Neural cell (in vitro differentiated cells): ENCODE measurements at regions not wholly inside any gene's neighbourhood (a gene's known extent, or its start where the extent isn't known, plus 50 kb on each side); places are given as distances from the start of the nearest gene placed in this dataset.

Source experiments
- EZH2 ChIP-seq: fragments of 200-600, 300-800 bp; shearing (Covaris generic), sonication (generic); IDR thresholded peaks from 2 replicates; pipeline ENCODE4 v1.6.1; 2014; ENCODE audit warnings: antibody characterized with exemption, low read length, borderline replicate concordance, mild to moderate bottlenecking; ENCODE audit not compliant: insufficient read depth, poor library complexity, severe bottlenecking
- TF ChIP-seq, protein P1 (sequence below): fragments of 450-650 bp; IDR thresholded peaks from 2 replicates; pipeline ENCODE4 v1.5.1; 2014; ENCODE audit warnings: antibody characterized with exemption, mild to moderate bottlenecking, moderate library complexity; ENCODE audit not compliant: poor library complexity, severe bottlenecking

DNA sequence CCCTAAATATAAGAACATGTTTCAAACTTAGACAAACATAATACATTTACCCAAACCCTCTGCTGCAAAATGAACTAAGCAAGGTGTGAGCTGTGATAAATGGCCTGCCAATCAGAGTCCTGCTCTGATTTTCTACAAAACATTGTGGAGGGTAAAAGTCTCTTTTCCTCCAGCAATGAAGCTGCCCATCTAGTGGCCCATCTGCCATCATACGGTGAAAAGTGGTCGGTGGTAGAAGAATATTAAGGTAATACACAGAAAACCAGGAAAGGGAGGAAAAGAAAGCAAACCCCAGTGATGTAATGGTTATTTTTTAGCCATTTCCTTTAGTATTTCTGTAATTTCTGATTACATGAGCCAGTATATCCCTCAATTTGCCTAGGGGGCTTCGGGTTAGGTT lies 838.1 kb downstream of the TBL1XR1 start:
- TF ChIP-seq, protein P1, sequence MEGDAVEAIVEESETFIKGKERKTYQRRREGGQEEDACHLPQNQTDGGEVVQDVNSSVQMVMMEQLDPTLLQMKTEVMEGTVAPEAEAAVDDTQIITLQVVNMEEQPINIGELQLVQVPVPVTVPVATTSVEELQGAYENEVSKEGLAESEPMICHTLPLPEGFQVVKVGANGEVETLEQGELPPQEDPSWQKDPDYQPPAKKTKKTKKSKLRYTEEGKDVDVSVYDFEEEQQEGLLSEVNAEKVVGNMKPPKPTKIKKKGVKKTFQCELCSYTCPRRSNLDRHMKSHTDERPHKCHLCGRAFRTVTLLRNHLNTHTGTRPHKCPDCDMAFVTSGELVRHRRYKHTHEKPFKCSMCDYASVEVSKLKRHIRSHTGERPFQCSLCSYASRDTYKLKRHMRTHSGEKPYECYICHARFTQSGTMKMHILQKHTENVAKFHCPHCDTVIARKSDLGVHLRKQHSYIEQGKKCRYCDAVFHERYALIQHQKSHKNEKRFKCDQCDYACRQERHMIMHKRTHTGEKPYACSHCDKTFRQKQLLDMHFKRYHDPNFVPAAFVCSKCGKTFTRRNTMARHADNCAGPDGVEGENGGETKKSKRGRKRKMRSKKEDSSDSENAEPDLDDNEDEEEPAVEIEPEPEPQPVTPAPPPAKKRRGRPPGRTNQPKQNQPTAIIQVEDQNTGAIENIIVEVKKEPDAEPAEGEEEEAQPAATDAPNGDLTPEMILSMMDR: no peak
- TF ChIP-seq EZH2: no peak
